Coronary artery (tissue), 2 donors: ENCODE measurements at regions not wholly inside any gene's neighbourhood (a gene's known extent, or its start where the extent isn't known, plus 50 kb on each side); places are given as distances from the start of the nearest gene placed in this dataset.

Source experiments
- DNase-seq: peaks from one replicate; pipeline ENCODE4 v3.0.0-alpha.2; 2017; ENCODE audit warnings: low spot score
- H3K27ac ChIP-seq, 2 donors: fragments of 200-600 bp; sonication (generic); one replicate each; pipeline ENCODE4 v1.5.1; 2016 to 2019
- H3K4me3 ChIP-seq: fragments of 200-600 bp; sonication (generic); 2 replicates; pipeline ENCODE4 v1.5.1; 2016; ENCODE audit warnings: mild to moderate bottlenecking, moderate library complexity
- TF ChIP-seq, protein P1 (sequence below): fragments of 200-600 bp; sonication (generic); IDR thresholded peaks from one replicate; pipeline ENCODE4 v1.5.1; 2019; ENCODE audit warnings: antibody characterized with exemption

DNA sequence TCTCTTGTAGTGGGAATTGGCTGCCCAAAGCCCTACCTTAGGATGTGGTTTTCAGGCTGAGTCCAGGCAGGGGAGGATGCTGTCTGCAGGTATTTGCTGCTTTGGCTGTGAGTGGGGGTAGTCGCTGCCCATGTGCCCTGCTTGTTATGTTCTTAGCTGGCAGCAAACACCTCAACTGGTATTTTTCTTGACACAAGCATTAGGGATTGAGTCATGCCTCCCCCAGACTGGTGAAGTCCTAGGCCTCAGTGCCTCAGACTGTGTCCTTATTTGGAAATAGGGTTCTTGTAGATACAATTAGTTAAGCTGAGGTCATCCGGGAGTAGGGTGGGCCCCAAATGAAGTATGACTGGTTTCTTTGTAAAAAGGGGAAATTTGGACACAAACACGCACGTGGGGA, 808.3 kb upstream of the EEF2KMT start:
- Histone ChIP-seq H3K4me3 (no peak overlapping the region), H3K27ac (no peak overlapping the region)
- DNase-seq: no peak
- TF ChIP-seq, protein P1, sequence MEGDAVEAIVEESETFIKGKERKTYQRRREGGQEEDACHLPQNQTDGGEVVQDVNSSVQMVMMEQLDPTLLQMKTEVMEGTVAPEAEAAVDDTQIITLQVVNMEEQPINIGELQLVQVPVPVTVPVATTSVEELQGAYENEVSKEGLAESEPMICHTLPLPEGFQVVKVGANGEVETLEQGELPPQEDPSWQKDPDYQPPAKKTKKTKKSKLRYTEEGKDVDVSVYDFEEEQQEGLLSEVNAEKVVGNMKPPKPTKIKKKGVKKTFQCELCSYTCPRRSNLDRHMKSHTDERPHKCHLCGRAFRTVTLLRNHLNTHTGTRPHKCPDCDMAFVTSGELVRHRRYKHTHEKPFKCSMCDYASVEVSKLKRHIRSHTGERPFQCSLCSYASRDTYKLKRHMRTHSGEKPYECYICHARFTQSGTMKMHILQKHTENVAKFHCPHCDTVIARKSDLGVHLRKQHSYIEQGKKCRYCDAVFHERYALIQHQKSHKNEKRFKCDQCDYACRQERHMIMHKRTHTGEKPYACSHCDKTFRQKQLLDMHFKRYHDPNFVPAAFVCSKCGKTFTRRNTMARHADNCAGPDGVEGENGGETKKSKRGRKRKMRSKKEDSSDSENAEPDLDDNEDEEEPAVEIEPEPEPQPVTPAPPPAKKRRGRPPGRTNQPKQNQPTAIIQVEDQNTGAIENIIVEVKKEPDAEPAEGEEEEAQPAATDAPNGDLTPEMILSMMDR: no peak

DNA sequence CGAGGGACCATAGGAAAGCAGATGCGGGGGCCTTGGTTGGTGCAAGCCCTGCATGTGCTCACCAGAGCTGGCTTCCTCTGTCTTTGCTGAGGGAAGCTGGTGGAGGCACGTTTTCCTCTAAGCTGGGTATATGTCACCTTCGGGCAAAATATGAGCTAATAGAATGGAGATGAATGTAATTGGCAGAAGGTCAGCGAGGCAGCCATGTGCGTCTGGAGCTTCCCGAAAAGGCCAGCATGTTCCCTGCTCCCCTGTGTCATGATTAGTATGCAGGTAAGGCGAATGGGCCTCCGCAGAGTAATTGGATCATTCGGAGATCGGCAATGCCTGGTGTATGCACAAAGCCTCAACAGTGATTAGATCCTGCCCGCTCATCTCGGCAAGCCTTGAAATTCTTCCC, 806.2 kb upstream of the EEF2KMT start:
- no peak overlapping the region for H3K4me3 ChIP-seq
- TF ChIP-seq, protein P1: no peak
- no peak overlapping the region for H3K27ac ChIP-seq
- DNase-seq: no peak

DNA sequence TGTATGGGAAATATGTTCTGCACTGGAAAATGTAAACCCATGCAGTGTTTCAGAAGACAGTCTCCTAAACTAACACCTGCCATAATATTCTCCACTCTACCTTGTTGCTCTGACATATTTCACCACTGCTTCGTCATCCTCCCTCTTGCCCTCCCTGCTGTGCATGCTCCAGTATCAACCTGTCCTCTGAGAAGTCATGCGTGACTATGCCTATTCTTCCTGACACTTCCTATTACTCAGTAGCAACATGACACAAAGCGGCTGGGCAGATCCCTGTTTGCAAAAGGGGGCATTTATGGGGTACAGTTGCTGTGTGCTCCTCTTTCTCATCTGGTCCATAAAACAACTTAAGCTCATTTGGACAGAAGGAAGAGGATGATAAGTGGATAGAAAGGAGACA, 805.6 kb upstream of the EEF2KMT start:
- TF ChIP-seq, protein P1: no peak
- Histone ChIP-seq H3K4me3 (no peak overlapping the region), H3K27ac (no peak overlapping the region)
- no peak for DNase-seq

DNA sequence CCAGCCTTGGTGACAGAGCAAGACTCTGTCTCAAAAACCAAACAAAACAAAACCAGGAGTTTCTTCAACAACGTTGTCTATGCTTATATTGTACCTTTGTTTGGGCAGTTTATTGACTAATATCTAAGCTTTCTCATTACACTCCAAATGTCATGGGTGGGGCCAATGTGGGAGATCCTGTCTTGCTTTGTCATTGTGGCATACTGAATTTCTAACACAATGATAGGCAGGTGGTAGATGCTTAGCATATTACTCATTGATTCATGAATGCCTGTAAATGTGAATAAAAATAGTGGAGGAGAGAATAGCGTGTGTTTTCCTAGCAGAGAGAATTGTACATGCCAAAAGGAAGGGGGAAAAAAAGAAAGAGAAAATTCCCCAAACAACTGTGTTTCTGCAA, 802.5 kb upstream of the EEF2KMT start:
- H3K4me3 ChIP-seq: no peak overlapping the region
- TF ChIP-seq, protein P1: no peak
- no peak for DNase-seq
- H3K27ac ChIP-seq: no peak overlapping the region

DNA sequence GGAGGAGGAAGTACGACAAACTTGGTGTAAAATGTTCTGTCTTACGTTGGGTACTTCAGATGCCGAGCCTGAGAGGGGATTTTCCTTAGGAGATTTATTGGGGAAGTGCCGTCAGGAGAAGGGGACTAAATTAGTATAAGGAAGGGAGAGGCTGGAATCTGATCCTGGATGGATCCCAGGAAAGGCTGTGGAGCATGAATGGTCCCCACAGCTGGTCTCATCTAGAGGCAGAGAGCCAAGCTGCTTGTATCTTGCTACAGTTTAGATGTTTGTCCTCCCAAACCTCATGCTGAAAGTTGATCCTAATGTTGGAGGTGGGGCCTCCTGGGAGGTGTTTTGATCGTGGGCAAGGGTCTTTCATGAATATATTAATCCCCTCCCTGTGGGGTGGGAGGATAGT, 798.4 kb upstream of the EEF2KMT start:
- Histone ChIP-seq H3K27ac (no peak overlapping the region), H3K4me3 (no peak overlapping the region)
- DNase-seq: no peak
- TF ChIP-seq, protein P1: no peak

DNA sequence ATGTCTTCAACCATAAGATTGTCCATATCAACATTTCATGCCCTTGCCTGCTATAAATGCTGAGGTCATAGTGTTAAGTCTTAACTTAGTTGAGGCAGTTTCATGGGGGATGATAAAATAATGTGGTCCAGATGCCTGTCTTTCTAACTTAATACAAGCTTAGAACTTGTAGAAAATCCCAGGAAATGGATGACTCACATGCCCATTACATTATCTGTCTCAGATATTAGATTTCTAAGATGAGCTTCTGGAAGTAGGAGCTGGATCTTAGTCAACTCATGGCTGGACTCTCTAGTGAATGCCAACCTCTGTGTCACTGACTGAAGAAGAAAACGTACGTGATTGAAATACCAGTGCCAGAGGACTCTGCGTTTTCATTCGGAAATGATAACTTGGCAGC, 797.5 kb upstream of the EEF2KMT start:
- TF ChIP-seq, protein P1: no peak
- no peak for DNase-seq
- Histone ChIP-seq H3K27ac (no peak overlapping the region), H3K4me3 (no peak overlapping the region)

DNA sequence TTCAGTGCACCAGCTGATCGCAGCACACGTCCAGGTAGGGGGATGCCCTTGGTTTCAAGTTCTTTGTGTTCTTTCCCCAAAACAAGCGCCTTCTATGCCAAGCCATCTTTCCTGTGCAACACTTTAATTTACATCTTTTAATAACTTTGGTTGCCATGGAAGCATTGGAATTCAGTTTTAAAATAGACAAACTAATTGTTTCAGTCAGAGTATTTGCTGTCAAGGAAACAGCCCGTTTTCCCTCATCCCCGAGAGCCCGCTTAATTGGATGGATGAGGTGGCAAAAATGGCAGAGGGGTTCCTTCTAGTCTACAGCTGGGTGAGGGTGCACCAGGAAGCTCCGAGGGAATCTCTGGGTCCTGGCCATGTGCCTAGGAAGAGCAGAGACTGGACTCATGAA, 793.7 kb upstream of the EEF2KMT start:
- H3K27ac ChIP-seq: no peak overlapping the region
- no peak for DNase-seq
- TF ChIP-seq, protein P1: no peak

More for the DNA sequence above, 793.7 kb upstream of the EEF2KMT start:
- H3K4me3 ChIP-seq: no peak overlapping the region
